Ureter (tissue), 1 donor: ENCODE measurements at regions not wholly inside any gene's neighbourhood (a gene's known extent, or its start where the extent isn't known, plus 50 kb on each side); places are given as distances from the start of the nearest gene placed in this dataset.
"Not testable (repeated sequence)": the region's sequence is repeated elsewhere in the genome, so short reads cannot be mapped to it uniquely, and the experiment has no call there.

Source experiments
- DNase-seq: peaks from one replicate; pipeline ENCODE4 v3.0.0-alpha.2; 2020; ENCODE audit warnings: low spot score
- donor health status: DM: yes; HTN: yes; CAD: no.

DNA sequence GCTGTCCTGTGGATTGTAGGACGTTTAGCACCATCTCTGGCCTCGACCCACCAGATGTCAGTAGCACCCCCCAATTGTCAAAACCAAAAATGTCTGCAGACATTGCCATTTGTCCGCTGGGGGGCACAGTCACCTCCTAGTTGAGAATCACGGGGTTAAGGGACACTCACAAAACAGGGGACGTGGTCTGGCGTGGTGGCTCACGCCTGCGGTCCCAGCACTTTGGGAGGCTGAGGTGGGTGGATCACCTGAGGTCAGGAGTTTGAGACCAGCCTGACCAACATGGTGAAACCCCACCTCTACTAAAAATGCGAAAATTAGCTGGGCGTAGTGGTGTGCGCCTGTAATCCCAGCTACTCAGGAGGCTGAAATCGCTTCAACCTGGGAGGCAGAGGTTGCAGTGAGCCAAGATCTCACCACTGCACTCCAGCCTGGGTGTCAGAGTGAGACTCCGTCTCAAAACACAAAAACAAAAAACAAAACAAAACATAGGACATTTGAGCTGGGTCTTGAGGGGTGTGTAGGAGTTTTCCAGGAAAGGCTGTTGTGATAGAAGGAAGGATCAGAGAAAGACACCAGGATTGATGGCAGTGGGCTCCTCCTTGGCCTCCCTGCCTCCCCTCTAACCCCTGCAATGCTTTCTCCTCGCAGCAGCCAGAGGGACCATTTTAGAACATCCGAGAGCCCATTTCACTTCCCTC lies 171.8 kb upstream of the GSE1 start:
- DNase-seq: no peak

DNA sequence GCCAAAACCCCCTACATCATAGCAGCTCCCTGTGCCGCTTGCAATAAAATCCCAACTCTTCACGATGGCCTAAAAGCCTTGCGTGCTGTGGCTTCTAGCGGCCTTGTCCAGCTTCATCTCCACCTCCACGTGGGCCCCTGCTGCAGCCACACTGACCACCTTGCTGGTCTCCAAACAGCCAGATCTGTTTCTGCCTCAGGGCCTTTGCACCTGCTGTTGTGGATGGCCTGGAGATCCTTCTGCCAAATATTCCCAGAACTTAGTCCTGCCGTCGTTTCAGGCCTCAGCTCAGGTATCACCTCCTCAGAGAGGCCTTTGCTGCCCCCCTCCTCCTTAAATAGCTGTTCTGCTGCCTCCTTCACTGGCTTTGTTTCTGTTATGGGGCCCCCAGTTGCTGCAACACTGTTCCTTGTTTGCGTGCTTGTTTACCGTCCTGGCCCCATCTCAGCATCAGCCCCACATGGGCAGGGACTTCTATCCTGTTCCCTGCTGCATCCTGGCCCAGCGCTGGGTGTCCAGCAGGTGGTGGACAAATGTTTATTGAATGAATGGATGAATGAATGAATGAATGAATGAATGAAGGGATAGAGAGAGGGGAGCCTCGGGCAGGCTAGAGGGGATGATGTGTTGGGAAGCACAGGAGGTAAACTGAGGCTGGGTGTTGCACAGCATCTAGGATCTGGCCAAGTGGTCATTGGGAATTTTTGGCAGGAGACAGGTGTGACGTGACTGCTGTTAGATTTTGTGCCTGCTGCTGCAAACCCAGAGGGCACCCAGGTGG lies 171.0 kb upstream of the GSE1 start:
- DNase-seq: no peak

DNA sequence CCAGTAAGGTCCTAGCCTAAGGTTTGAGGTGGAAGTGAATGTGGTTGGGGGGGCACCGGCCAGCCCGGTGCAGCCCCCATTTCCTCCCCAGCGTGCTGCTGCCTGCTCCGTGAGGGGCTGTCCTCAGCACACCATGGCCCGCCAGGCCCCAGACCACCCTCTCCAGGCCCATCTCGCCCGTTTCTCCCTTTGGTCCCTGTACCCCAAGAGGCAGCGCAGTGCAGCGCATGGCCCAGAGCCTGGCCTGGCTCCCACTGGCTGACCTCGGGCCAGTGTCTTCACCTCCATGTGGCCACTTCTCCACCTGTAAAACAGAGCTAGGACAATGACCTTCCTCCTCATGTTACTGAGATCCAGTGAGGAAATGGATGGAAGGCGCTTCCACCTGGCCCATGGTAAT lies 170.0 kb upstream of the GSE1 start:
- DNase-seq: no peak

DNA sequence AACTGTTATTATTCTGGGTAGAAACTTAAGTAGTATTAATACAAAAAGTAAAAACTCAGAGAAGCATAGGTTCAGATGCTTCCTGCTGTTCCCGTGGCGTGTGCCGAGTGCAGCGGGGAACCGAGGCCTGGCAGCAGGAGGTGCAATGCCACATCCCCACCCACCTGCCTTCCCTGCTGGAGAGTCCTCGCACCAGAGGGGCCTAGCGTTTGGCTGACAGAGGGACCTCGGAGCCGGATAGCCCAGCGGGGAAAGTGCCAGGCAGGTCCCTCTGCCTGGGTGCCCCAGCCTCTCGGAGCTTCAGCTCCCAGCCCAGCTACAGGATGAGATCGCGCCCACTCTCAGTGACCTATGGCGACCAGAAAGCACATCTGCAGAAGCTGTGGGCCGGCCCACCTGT lies 169.6 kb upstream of the GSE1 start:
- no peak for DNase-seq

GRCh38 chr16:85445064-85445778 lies 167.9 kb upstream of the GSE1 start:
- no peak for DNase-seq

DNA sequence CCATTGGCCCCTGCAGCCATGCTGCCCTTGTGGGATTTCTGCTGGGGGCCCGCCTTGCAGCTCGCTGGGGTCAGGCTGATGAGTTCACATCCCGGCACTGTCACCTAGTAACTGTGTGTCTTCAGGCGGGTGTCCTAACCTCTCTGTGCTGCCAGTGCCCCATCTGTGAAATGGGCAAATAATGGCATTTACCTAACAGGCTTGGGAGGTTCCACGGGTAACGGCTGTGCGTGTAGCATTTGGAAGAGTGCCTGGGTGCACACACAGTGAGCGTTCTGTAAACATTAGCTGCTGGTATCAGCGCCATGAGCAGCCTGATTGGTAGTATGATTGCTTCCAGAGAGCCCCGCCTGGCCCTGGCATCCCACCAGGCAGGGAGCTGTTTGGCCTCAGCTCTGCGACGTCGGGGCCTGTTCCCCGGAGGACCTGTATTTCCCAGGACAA lies 167.3 kb upstream of the GSE1 start:
- no peak for DNase-seq

- no peak for DNase-seq
Observed at GRCh38 chr16:85446951-85447692, 166.0 kb upstream of the GSE1 start.

DNA sequence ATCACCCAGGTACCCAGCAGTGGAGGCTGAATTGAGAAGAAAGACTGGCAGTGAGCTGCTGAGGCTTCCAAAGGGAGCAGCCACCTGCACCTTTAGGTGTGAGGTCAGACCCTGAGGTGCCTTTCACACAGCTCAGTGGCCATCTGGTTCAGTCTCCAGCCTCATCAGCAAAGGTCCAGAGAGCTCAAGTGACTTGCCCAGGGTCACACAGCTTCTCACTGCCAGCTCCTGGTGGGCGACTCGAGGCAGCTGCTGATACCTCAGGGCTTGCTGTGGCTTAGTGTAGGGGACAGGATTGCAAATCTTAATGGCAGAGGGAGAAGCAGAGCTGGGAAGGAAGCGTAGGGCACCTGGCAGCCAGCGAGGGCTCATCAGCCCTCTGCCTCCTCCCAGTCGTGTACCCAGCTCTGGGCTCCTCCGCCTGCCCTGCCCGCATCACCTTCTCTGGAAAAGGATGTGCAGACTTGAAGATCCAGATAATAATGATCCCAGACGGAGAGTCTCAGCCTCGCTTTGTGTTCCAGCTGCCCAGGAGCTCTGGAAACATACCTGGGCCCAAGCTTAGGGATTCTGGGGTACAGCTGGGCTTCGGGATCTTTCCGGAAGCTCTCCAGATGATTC lies 165.3 kb upstream of the GSE1 start:
- no peak for DNase-seq

- DNase-seq: no peak
Observed at GRCh38 chr16:85448557-85449190, 164.4 kb upstream of the GSE1 start.

DNA sequence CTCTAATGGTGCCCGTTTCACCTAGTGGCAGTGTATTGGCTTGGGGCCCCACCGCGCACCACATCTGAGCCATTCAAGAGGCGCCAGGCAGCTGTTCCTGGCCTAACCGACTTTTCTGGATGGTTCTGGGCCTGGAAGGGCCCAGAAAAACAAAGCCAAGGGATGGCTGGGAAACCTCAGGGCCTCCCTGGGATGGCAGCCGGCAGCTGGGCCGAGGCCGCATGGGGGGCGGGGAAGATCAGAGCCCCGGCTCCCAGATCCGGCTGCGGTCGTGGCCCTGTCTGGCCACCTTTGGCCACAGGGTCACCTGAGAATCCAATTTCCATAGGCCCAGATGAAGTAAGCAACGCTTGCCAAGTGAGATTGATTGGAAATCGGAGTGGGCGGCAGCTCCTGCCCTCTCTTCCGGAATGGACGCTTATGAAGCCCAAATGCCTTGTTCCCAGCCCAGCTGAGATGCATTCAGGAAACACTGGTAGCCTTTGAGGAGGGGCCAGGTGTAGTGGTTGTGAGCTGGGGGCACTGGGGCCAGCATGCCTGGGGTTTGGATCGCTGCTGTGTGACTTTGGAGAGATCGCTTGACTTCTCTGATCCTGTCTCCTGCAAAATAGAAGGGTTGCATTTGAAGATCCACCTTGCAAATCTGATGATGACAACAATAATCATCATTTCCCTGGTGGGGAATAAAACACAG lies 163.8 kb upstream of the GSE1 start:
- DNase-seq: no peak

- DNase-seq: no peak
Observed at GRCh38 chr16:85449885-85450245, 163.3 kb upstream of the GSE1 start.

- DNase-seq: not testable (repeated sequence)
Observed at GRCh38 chr16:85451142-85451541, 162.0 kb upstream of the GSE1 start.

- DNase-seq: no peak
Observed at GRCh38 chr16:85451641-85452363, 161.3 kb upstream of the GSE1 start.

GRCh38 chr16:85452364-85453193 lies 160.5 kb upstream of the GSE1 start:
- no peak for DNase-seq

- no peak for DNase-seq
Observed at GRCh38 chr16:85453194-85453678, 159.9 kb upstream of the GSE1 start.

- DNase-seq: no peak
Observed at GRCh38 chr16:85453703-85454102, 159.4 kb upstream of the GSE1 start.

DNA sequence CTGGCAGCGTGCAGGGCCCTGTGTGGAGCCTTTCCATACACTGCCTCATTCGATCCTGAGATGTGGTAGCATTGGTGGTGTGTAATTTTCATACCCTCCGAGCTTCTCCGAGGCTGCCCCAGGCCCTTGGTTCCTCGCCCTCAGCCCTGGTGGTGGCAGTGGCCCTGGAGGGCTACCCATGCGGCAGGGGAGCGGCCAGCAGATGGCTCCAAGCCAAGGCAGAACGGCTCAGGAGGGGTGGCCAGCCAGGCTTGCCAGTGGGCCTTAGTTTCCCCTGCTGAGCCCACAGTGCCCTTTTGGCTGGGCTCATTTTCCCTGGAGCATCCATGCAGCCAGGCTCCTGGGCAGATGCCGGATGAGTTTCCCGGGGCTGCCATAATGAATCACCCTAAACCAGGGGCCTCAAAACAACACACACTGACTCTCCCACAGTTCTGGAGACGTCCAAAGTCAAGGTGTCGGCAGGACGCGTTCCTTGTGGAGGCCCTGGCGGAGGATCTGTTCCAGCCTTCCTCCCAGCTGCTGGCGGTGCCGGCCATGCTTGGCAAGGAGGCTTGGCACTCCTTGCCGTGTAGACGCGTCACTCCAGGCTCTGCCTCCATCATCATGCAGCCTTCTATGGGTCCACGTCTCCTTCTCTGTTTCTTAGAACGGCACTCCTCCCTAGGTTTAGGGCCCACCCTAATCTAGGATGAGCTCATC lies 158.8 kb upstream of the GSE1 start:
- DNase-seq: no peak

DNA sequence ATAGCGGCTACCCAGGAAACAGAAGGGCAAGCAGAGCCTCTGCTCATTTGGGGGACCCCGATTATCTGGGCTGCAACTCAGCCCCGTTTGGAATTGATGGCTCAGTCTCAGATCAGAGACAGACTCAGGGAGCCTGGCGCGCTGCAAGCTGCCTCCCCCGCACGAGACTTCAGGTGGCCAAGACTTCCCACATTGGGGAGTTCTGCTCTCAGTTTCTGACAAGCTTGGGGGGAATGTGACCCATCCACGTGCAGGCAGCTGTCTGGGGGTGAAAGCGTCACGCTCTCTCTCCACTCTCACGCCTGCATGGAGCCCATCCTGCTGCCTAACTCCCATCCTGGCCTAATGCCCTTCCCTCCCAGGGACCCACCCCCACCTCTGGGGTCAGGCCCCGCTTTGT lies 157.6 kb upstream of the GSE1 start:
- DNase-seq: no peak
